SK-N-SH (cell line): ENCODE measurements at regions not wholly inside any gene's neighbourhood (a gene's known extent, or its start where the extent isn't known, plus 50 kb on each side); places are given as distances from the start of the nearest gene placed in this dataset.

Source experiments
- CTCF ChIA-PET: fragments of 300-600, 350-600 bp; formaldehyde crosslinking; extraction: SDS; loops from one replicate; lab custom pipeline; 2021; lab: Yijun Ruan, JAX
- POLR2A ChIA-PET: fragments of 350-600 bp; sonication (Branson Sonifier 250); formaldehyde crosslinking; extraction: SDS; loops from one replicate; lab custom pipeline; 2020; ENCODE audit warnings: antibody characterized with exemption, inconsistent platforms; lab: Yijun Ruan, JAX
- DNase-seq: peaks from one replicate; pipeline ENCODE4 v3.0.0; 2012
- H2AFZ ChIP-seq: fragments of 200-600 bp; sonication (generic); 2 replicates; pipeline ENCODE4 v1.8.1; 2016; ENCODE audit warnings: antibody characterized with exemption, mild to moderate bottlenecking, low read depth
- H3F3A ChIP-seq: fragments of 200-600 bp; sonication (generic); replicated peaks from 2 replicates; pipeline ENCODE3; 2016; ENCODE audit warnings: antibody characterized with exemption, mild to moderate bottlenecking; ENCODE audit not compliant: insufficient read depth
- H3K27ac ChIP-seq, 2 experiments: fragments of 200-500 bp in 1 of 2; fragments of 200-600 bp in 1 of 2; sonication (Bioruptor generic) in 1 of 2; sonication (generic), shearing (Covaris generic) in 1 of 2; 2 replicates each; pipeline versions ENCODE4 v1.5.1 to v1.6.1; 2014 to 2016; ENCODE audit warnings: low read depth in 2 of 2, inconsistent platforms in 1 of 2, low read length in 1 of 2, mild to moderate bottlenecking in 1 of 2, mixed read lengths in 1 of 2
- H3K27me3 ChIP-seq: fragments of 200-600 bp; sonication (generic), shearing (Covaris generic); 2 replicates; pipeline ENCODE4 v1.6.1; 2016; ENCODE audit warnings: mixed run types; ENCODE audit not compliant: insufficient read depth
- H3K36me3 ChIP-seq, 2 experiments: fragments of 200-500 bp in 1 of 2; fragments of 200-600 bp in 1 of 2; sonication (Bioruptor generic) in 1 of 2; sonication (generic) in 1 of 2; replicated peaks in 1 of 2; 2 replicates each; pipeline versions ENCODE3 to v1.5.1; 2014 to 2016; ENCODE audit warnings: low read length in 1 of 2, mild to moderate bottlenecking in 1 of 2; ENCODE audit not compliant: insufficient read depth in 2 of 2, control insufficient read depth in 1 of 2
- H3K4me1 ChIP-seq, 2 experiments: fragments of 200-500 bp in 1 of 2; fragments of 200-600 bp in 1 of 2; sonication (Bioruptor generic) in 1 of 2; sonication (generic), shearing (Covaris generic) in 1 of 2; 2 replicates each; pipeline versions ENCODE4 v1.5.1 to v1.6.1; 2014 to 2016; ENCODE audit warnings: low read depth in 1 of 2, low read length in 1 of 2, mixed run types in 1 of 2; ENCODE audit not compliant: insufficient read depth in 2 of 2, control insufficient read depth in 1 of 2
- H3K4me2 ChIP-seq: fragments of 200-600 bp; sonication (generic), shearing (Covaris generic); 2 replicates; pipeline ENCODE4 v1.6.1; 2017; ENCODE audit warnings: mixed run types
- H3K4me3 ChIP-seq, 2 experiments: fragments of 200-500 bp in 1 of 2; fragments of 200-600 bp in 1 of 2; sonication (Bioruptor generic) in 1 of 2; sonication (generic), shearing (Covaris generic) in 1 of 2; 2 replicates each; pipeline versions ENCODE4 v1.5.1 to v1.8.1; 2014 to 2016; ENCODE audit warnings: low read depth in 2 of 2, inconsistent platforms in 1 of 2, low read length in 1 of 2, mild to moderate bottlenecking in 1 of 2, mixed read lengths in 1 of 2, moderate library complexity in 1 of 2
- H3K79me2 ChIP-seq: fragments of 200-600 bp; sonication (generic); 2 replicates; pipeline ENCODE4 v1.8.1; 2017; ENCODE audit warnings: mild to moderate bottlenecking; ENCODE audit not compliant: insufficient read depth
- H3K9ac ChIP-seq: fragments of 200-600 bp; sonication (generic); 2 replicates; pipeline ENCODE4 v1.6.1; 2017; ENCODE audit warnings: mixed run types
- H3K9me2 ChIP-seq: fragments of 200-600 bp; sonication (generic); 2 replicates; pipeline ENCODE4 v1.6.1; 2017; ENCODE audit warnings: mixed run types
- H3K9me3 ChIP-seq: fragments of 200-600 bp; sonication (generic); 2 replicates; pipeline ENCODE4 v1.6.1; 2017; ENCODE audit warnings: mixed run types, mild to moderate bottlenecking, moderate library complexity
- H4K20me1 ChIP-seq: fragments of 200-600 bp; sonication (generic); 2 replicates; pipeline ENCODE4 v1.6.1; 2017; ENCODE audit warnings: mild to moderate bottlenecking, mixed run types; ENCODE audit not compliant: insufficient read depth
- ELF1 ChIP-seq: IDR thresholded peaks from 2 replicates; pipeline ENCODE4 v1.4.0; 2012
- EP300 ChIP-seq, 2 experiments: IDR thresholded peaks; 2 replicates each; pipeline versions ENCODE4 v1.4.0 to v1.6.1; 2012; ENCODE audit warnings: borderline replicate concordance in 1 of 2, low read depth in 1 of 2, low read length in 1 of 2
- EZH2phosphoT487 ChIP-seq: fragments of 200-600 bp; sonication (generic); IDR thresholded peaks from 2 replicates; pipeline ENCODE4 v1.6.1; 2017; ENCODE audit warnings: low read depth, mixed run types, mild to moderate bottlenecking, antibody characterized with exemption, moderate library complexity, borderline replicate concordance
- FOXM1 ChIP-seq: IDR thresholded peaks from 2 replicates; pipeline ENCODE4 v1.4.0; 2012; ENCODE audit warnings: low read depth, mild to moderate bottlenecking
- GATA2 ChIP-seq: sonication (generic); formaldehyde crosslinking; IDR thresholded peaks from 2 replicates; pipeline ENCODE4 v1.5.0; 2020; ENCODE audit warnings: mild to moderate bottlenecking, missing genetic modification reagents
- IRF3 ChIP-seq: fragments of 150-350 bp; IDR thresholded peaks from 2 replicates; pipeline ENCODE4 v1.6.1; 2016; ENCODE audit warnings: mild to moderate bottlenecking, low read depth, low read length
- MAX ChIP-seq: IDR thresholded peaks from 2 replicates; pipeline ENCODE4 v1.4.0; 2012; ENCODE audit warnings: low read depth
- MXI1 ChIP-seq: IDR thresholded peaks from 2 replicates; pipeline ENCODE4 v1.6.1; 2012; ENCODE audit warnings: mild to moderate bottlenecking, low read depth, low read length, improper control_type of control experiment
- NRF1 ChIP-seq: IDR thresholded peaks from 2 replicates; pipeline ENCODE4 v1.6.1; 2012; ENCODE audit warnings: low read depth, mild to moderate bottlenecking, low read length
- PBX3 ChIP-seq: IDR thresholded peaks from 2 replicates; pipeline ENCODE4; 2012
- POLR2AphosphoS5 ChIP-seq: IDR thresholded peaks from 2 replicates; pipeline ENCODE4 v1.6.1; 2012; ENCODE audit warnings: low read depth, low read length
- RAD21 ChIP-seq: IDR thresholded peaks from 2 replicates; pipeline ENCODE4 v1.6.1; 2012; ENCODE audit warnings: mild to moderate bottlenecking, low read length
- RCOR1 ChIP-seq: fragments of 150-350 bp; IDR thresholded peaks from 2 replicates; pipeline ENCODE4 v1.6.1; 2017; ENCODE audit warnings: antibody characterized with exemption, low read length
- RXRA ChIP-seq: IDR thresholded peaks from 2 replicates; pipeline ENCODE4 v1.4.0; 2012; ENCODE audit warnings: low read depth, mild to moderate bottlenecking, borderline replicate concordance
- SIN3A ChIP-seq: IDR thresholded peaks from 2 replicates; pipeline ENCODE4 v1.6.1; 2012; ENCODE audit warnings: low read depth, mild to moderate bottlenecking, low read length, moderate library complexity, borderline replicate concordance
- SMC3 ChIP-seq: IDR thresholded peaks from 2 replicates; pipeline ENCODE4 v1.6.1; 2012; ENCODE audit warnings: low read depth, low read length, improper control_type of control experiment
- TAF1 ChIP-seq: IDR thresholded peaks from 2 replicates; pipeline ENCODE4 v1.6.1; 2012; ENCODE audit warnings: low read depth, mild to moderate bottlenecking, low read length, moderate library complexity, borderline replicate concordance
- TCF12 ChIP-seq: IDR thresholded peaks from 2 replicates; pipeline ENCODE4 v1.4.0; 2012
- USF1 ChIP-seq: IDR thresholded peaks from 2 replicates; pipeline ENCODE4 v1.4.0; 2012; ENCODE audit warnings: low read depth, borderline replicate concordance
- USF2 ChIP-seq: fragments of 150-350 bp; IDR thresholded peaks from 2 replicates; pipeline ENCODE4 v1.6.1; 2017; ENCODE audit warnings: antibody characterized with exemption, low read length, low read depth, borderline replicate concordance
- YY1 ChIP-seq: IDR thresholded peaks from 2 replicates; pipeline ENCODE4 v1.4.0; 2012; ENCODE audit warnings: low read depth, mild to moderate bottlenecking
- ZBTB33 ChIP-seq: IDR thresholded peaks from 2 replicates; pipeline ENCODE4 v1.4.0; 2012; ENCODE audit warnings: low read depth, borderline replicate concordance
- WGBS: methylation state at CpG from one replicate; pipeline ENCODE4 v1.1.6; 2017; ENCODE audit warnings: low lambda C conversion rate; 5-methylcytosine and 5-hydroxymethylcytosine counted together

- POLR2A ChIA-PET = no interaction called here
- H3K9me2 ChIP-seq = no peaks in the 10 kb centered on the region
- no peaks in the 10 kb centered on the region for H3K36me3 ChIP-seq
- no peaks in the 10 kb centered on the region for H4K20me1 ChIP-seq
- CTCF ChIA-PET = interaction anchor here (1.2 to 1.9 kb wide), 4 partner anchors 12 to 66 kb away, joined by 4 to 7 read pairs (median 6); no protein-coding TSS in a partner anchor
- peaks cover 25% of the 10 kb centered on the region for H3F3A ChIP-seq
- H3K4me3 ChIP-seq = no peak overlapping the region
- H3K4me1 ChIP-seq = peaks cover 50 to 54% of the 10 kb centered on the region in 2 experiments
- 90% methylated on average over 20 of the region's 20 CpGs for WGBS
- H3K79me2 ChIP-seq = no peaks in the 10 kb centered on the region
- TF ChIP-seq RXRA (no peak), RAD21 (no peak), SIN3A (no peak), NRF1 (no peak), RCOR1 (no peak), PBX3 (no peak), YY1 (no peak), MXI1 (no peak), EP300 (IDR thresholded peaks at IDR 0.05; ENCODE audit: borderline replicate concordance in 1 of 2, low read depth in 1 of 2, low read length in 1 of 2) (no peak), TCF12 (no peak), ZBTB33 (no peak)
- no peak overlapping the region; the same call in 1 of the 2 replicates for H3K9ac ChIP-seq
- 0 out of 2 replicates have a peak overlapping the region, but pooled peaks have one; percentile 25 for H2AFZ ChIP-seq
- no peaks in the 10 kb centered on the region for H3K9me3 ChIP-seq
- H3K27ac ChIP-seq = peak overlapping the region; percentile 64 to 95
- no peak for DNase-seq
- peak overlapping the region; percentile 47; the same call in 1 of the 2 replicates for H3K4me2 ChIP-seq
- H3K27me3 ChIP-seq = no peaks in the 10 kb centered on the region
Observed at GRCh38 chr1:234531151-234531635, 52.2 kb upstream of the TARBP1 start.

GRCh38 chr1:234530672-234531071, 51.7 kb upstream of the TARBP1 start:
- Histone ChIP-seq H4K20me1 (no peaks in the 10 kb centered on the region), H3K9me3 (no peaks in the 10 kb centered on the region), H3K9ac (no peak overlapping the region), H3K9me2 (no peaks in the 10 kb centered on the region), H3K36me3 (no peaks in the 10 kb centered on the region), H3K4me1 (peaks cover 45 to 49% of the 10 kb centered on the region in 2 experiments), H3K4me2 (no peak overlapping the region), H3K4me3 (no peak overlapping the region), H3K27ac (no peak overlapping the region; a peak in 1 of 4 replicates), H3K27me3 (no peaks in the 10 kb centered on the region), H3K79me2 (no peaks in the 10 kb centered on the region), H2AFZ (no peak overlapping the region), H3F3A (peaks cover 25% of the 10 kb centered on the region)
- WGBS = 96% methylated on average over 11 of the region's 11 CpGs
- ChIA-PET POLR2A (no interaction called here), CTCF (interaction anchor here (0.9 to 1.9 kb wide), 7 partner anchors 11 to 553 kb away, joined by 3 to 7 read pairs (median 4); no protein-coding TSS in a partner anchor)
- DNase-seq = no peak
- TF ChIP-seq EP300 (IDR thresholded peaks at IDR 0.05; ENCODE audit: borderline replicate concordance in 1 of 2, low read depth in 1 of 2, low read length in 1 of 2) (no peak), RXRA (no peak), TAF1 (no peak), GATA2 (CRISPR knock-in tag) (no peak), IRF3 (no peak), ELF1 (no peak), MXI1 (no peak), POLR2AphosphoS5 (no peak), MAX (no peak), RAD21 (no peak), USF2 (no peak), USF1 (no peak), EZH2phosphoT487 (no peak), NRF1 (no peak), SMC3 (no peak), FOXM1 (no peak)
